ENCODE measurements at regions not wholly inside any gene's neighbourhood (a gene's known extent, or its start where the extent isn't known, plus 50 kb on each side); places are given as distances from the start of the nearest gene placed in this dataset.

- no peak for DNase-seq (ENCODE audit: low read depth in 4 of 4, low spot score in 2 of 4)
These were observed 151.0 kb downstream of the MN1 start for GRCh38 chr22:27650572-27650971.

DNA sequence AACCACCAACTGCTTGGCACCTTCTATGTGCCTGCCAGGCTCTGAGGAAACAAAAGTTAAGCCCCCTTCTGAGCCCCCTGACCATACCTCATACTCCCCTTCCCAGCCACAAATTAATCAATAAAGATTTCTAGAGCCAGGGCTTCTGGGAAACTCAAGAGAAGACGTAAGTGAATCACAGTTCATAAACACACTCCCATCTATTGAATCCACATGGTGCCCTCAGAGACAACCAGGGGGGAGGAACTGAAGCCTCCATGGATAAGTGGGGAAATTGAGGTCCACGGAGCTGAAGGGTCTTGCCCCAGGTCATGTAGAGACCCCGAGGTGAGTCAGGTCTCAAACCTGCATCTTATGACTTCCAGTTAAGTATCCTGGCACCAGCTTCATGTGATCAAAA, 150.6 kb downstream of the MN1 start:
- DNase-seq (ENCODE audit: low read depth in 4 of 4, low spot score in 2 of 4) = no peak

GRCh38 chr22:27651486-27651885, 150.1 kb downstream of the MN1 start:
- no peak for DNase-seq (ENCODE audit: low read depth in 4 of 4, low spot score in 2 of 4)

GRCh38 chr22:27654546-27655445, 146.8 kb downstream of the MN1 start:
- DNase-seq (ENCODE audit: low read depth in 4 of 4, low spot score in 2 of 4) = no peak

DNA sequence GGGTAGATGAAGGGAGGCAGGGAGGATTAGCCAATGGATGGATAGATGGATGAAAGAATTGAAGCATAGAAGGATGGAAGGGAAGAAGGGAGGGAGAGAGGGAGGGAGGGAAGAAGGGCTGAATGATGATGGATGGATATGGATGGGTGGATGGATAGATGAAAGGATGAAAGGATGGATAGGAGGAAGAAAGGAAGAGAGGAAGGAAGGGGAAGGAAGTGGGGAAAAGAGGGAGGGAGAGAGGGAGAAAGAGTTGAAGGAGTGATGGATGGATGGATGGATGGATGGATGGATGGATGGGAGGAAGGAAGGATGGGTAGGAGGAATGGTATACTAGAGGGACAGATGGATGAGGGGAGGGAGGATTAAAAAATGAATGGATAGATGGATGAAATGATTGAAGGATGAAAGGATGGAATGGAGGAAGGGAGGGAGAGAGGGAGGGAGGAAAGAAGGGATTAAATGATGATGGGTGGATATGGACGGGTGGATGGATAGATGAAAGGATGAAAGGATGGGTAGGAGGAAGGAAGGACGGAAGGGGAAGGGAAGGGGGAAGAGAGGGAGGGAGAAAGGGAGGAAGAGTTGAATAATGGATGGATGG, 145.9 kb downstream of the MN1 start:
- no peak for DNase-seq (ENCODE audit: low read depth in 4 of 4, low spot score in 2 of 4)

DNA sequence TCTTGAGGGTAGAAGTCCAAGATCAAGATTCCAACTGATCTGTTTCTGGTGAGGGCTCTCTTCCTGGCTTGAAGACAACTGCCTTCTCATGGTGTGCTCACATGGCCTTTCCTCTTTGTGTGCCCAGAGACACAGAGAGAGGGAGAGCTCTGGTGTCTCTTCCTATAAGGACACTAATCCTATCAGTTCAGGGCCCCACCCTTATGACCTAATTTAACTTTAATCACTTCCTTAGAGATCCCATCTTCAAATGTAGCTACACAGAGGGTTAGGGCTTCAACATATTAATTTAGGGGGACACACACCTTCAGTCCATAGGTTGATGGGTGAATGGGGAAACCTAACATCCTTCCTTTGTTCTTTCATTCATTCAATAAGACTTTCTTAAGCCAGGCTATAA, 144.6 kb downstream of the MN1 start:
- no peak for DNase-seq (ENCODE audit: low read depth in 4 of 4, low spot score in 2 of 4)

DNA sequence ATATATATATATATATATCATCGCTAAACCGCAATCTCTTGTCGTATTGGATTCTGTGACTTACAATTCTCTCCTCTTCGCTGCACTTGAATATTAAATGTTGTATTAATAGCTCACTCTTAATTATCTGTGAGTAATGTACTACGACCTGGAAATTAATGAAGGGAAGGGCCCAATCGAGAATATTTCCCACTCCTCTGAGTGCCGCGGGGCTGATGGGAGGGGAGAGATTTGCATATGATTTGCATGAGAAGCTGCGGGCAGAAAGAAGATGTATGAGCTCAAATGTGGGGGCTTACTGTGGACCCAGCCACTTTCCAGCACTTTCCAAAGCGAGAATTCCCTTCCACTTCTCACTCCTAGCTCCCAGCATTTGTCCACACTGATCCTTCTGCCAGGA, 141.2 kb downstream of the MN1 start:
- no peak for DNase-seq (ENCODE audit: low read depth in 4 of 4, low spot score in 2 of 4)

GRCh38 chr22:27662359-27663301, 138.9 kb downstream of the MN1 start:
- no peak for DNase-seq (ENCODE audit: low read depth in 4 of 4, low spot score in 2 of 4)

DNA sequence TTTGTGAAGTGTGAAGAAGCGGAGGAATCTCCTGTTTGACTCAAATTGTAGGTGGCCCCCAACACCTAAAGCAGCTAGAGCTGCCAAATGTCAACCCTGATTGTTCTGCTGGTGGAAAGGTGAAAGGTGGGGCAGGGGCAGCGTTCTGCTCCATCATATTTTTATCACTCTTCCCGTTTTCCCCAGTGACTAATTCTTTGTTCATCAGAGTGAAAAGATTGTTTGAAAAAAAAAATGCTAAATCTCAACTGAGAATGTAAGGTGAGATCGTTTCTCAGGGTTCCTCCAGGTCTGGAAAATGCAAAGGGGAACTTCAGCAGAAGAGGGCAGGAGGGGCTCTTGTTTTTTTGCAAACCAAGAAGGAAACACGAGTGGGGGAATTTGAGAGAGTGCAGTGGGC, 137.7 kb downstream of the MN1 start:
- DNase-seq (ENCODE audit: low read depth in 4 of 4, low spot score in 2 of 4) = no peak

GRCh38 chr22:27666272-27666997, 135.1 kb downstream of the MN1 start:
- no peak for DNase-seq (ENCODE audit: low read depth in 4 of 4, low spot score in 2 of 4)

- peak in 3 of 4 donors; percentile 65 to 78 (median 75) for DNase-seq (ENCODE audit: low read depth in 4 of 4, low spot score in 2 of 4)
These were observed 134.3 kb downstream of the MN1 start for GRCh38 chr22:27667121-27667843.

DNA sequence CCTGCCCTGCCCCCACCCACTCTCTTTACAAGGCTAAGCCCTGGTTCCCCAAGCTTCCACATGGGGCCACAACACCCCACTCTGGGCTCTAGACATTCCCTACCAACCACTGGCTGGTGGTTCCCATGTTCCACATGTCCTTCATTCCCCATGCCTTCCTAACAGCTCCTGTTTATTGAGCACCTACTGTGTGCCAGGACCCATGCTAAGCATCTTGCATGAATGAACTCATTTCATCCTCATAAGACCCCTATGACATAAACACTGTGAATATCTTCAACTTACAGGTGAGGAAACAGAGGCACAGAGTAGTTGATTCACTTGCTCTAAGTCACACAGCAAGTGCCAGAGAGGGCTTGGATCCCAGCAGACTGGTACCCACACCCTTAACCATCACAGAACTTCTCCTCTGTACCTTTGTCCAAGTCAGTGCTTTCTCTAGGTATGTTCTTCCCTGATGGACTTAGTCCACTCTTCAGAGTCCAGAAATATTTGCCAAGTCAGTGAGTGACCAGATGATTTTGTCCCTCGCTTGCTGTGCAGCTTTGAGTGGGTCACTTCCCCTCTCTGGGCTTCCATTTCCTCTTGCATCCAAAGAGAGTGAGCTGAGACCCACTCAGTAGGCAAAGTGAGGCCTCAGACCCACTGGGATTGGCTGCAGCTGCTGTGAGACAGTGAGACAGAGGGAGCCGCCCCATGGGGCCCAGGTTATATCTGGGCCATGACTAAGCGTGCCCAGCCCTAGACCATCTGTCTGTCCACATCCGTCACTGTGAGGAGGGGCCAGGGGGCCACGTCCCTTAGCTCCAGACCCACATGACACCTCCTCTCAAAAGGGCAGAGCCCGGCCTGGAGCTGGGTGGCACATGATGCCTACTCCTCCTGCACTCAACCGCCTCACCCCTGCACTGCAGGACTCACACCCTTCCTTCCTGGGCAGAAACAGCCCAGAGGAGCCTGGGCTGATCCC, 132.4 kb downstream of the MN1 start:
- no peak for DNase-seq (ENCODE audit: low read depth in 4 of 4, low spot score in 2 of 4)

- DNase-seq (ENCODE audit: low read depth in 4 of 4, low spot score in 2 of 4) = no peak
These were observed 131.6 kb downstream of the MN1 start for GRCh38 chr22:27669798-27670599.

- DNase-seq (ENCODE audit: low read depth in 4 of 4, low spot score in 2 of 4) = peak; percentile 25 to 63 (median 46)
These were observed 130.7 kb downstream of the MN1 start for GRCh38 chr22:27670701-27671412.

GRCh38 chr22:27671413-27671935, 130.1 kb downstream of the MN1 start:
- no peak for DNase-seq (ENCODE audit: low read depth in 4 of 4, low spot score in 2 of 4)

DNA sequence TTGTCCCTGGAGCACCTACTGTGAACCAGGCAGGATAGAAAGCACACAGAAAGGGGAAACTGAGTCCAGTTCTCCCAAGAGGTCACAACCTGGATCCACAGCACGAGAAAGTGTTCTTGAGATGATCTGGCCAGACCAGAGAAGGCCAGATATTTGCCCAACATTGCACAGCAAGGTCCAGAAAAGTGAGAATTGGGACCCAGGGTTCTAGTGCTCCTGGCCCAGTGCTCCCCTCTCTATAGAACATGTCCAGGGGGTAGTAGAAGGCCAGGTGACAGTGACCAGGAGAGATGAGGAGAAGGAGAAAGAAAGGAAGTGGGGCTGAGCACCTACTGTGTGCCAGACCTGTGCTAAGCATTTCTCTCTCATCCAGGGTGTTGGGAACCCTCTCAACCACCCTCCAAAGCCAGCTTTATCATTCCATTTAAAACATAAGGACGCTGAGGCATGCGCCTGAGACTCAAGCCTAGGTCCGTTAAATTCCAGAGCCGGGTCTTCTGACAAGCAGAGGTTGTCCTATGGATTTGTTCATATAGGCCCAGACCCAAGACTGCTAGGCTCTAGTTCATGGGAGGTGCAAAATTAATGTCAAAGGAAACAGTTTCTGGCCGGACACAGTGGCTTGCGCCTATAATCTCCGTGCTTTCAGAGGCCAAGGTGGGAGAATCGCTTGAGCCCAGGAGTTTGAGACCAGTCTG, 128.7 kb downstream of the MN1 start:
- DNase-seq (ENCODE audit: low read depth in 4 of 4, low spot score in 2 of 4) = no peak

Data from left renal cortex interstitium (tissue), 4 donors.